Fibroblast of lung (primary cell): ENCODE measurements at regions not wholly inside any gene's neighbourhood (a gene's known extent, or its start where the extent isn't known, plus 50 kb on each side); places are given as distances from the start of the nearest gene placed in this dataset.

Source experiments
- DNase-seq, 2 donors: peaks; one replicate each; pipeline versions ENCODE4 v3.0.0 to v3.0.0-alpha.2; 2010; ENCODE audit warnings: low read depth in 2 of 2
- H2AFZ ChIP-seq: 2 replicates; pipeline ENCODE4 v1.5.1; 2012; ENCODE audit warnings: low read length, control low read depth, inconsistent platforms
- H3K27ac ChIP-seq: 2 replicates; pipeline ENCODE4 v1.5.1; 2011; ENCODE audit warnings: low read length, control low read depth; ENCODE audit not compliant: insufficient read depth
- H3K27me3 ChIP-seq: 2 replicates; pipeline ENCODE4 v1.5.1; 2011; ENCODE audit warnings: mild to moderate bottlenecking, low read length; ENCODE audit not compliant: control insufficient read depth, insufficient read depth
- H3K36me3 ChIP-seq: 2 replicates; pipeline ENCODE4 v1.5.1; 2011; ENCODE audit warnings: low read length; ENCODE audit not compliant: control insufficient read depth, insufficient read depth
- H3K4me1 ChIP-seq: 2 replicates; pipeline ENCODE4 v1.5.1; 2011; ENCODE audit warnings: low read length; ENCODE audit not compliant: control insufficient read depth, insufficient read depth; ENCODE audit errors: extremely low read depth
- H3K4me2 ChIP-seq: 2 replicates; pipeline ENCODE4 v1.5.1; 2011; ENCODE audit warnings: low read length, control low read depth; ENCODE audit not compliant: insufficient read depth; ENCODE audit errors: extremely low read depth
- H3K4me3 ChIP-seq, 4 experiments: fragments of 200-600 bp in 1 of 4; sonication (generic) in 1 of 4; replicated peaks in 1 of 4; 2 replicates each; pipeline ENCODE4 v1.5.1; 2011 to 2016; ENCODE audit warnings: low read length in 4 of 4, low read depth in 3 of 4, mild to moderate bottlenecking in 3 of 4, control low read depth in 2 of 4, inconsistent platforms in 1 of 4, mixed read lengths in 1 of 4; ENCODE audit not compliant: insufficient read depth in 1 of 4; ENCODE audit errors: control extremely low read depth in 1 of 4
- H3K79me2 ChIP-seq: 2 replicates; pipeline ENCODE4 v1.5.1; 2012; ENCODE audit warnings: mild to moderate bottlenecking, low read length, inconsistent platforms; ENCODE audit not compliant: control insufficient read depth, insufficient read depth
- H3K9ac ChIP-seq: 2 replicates; pipeline ENCODE4 v1.5.1; 2011; ENCODE audit warnings: mild to moderate bottlenecking, low read length, control low read depth; ENCODE audit not compliant: insufficient read depth
- H3K9me3 ChIP-seq: 2 replicates; pipeline ENCODE4 v1.5.1; 2012; ENCODE audit warnings: low read depth, low read length; ENCODE audit not compliant: control insufficient read depth, insufficient read depth
- H4K20me1 ChIP-seq: 2 replicates; pipeline ENCODE4 v1.5.1; 2011; ENCODE audit warnings: low read length; ENCODE audit not compliant: control insufficient read depth, insufficient read depth; ENCODE audit errors: extremely low read depth
- EZH2 ChIP-seq: IDR thresholded peaks from 2 replicates; pipeline ENCODE4 v1.5.1; 2012; ENCODE audit warnings: low read length, control low read depth, mild to moderate bottlenecking; ENCODE audit errors: missing control alignments
- TF ChIP-seq, protein P1 (sequence below), 2 donors: IDR thresholded peaks in 1 of 2; conservative IDR thresholded peaks in 1 of 2; 1 replicate in 1 of 2; 2 replicates in 1 of 2; pipeline ENCODE4 v1.5.1; 2011 to 2012; ENCODE audit warnings: low read length in 2 of 2, control low read depth in 1 of 2, inconsistent platforms in 1 of 2, low read depth in 1 of 2, mild to moderate bottlenecking in 1 of 2

DNA sequence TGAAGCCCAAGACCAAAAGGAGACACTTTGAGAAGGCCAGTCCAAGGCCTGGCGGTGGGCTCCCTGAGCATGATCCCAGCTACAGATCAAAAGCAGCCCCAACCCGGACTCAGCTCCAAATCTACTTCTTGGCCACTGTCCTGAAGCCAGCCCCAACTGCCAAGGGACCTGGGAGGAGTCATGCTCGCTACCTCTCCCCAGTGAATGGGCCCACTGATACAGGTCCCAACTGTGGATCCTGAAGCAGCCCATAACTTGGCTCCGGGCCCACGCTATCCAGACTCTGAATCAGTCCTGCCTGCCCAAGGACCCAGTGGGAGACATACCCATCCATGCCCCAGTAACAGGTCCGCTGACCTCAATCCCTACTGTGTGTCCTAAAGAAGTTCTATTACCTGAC is 1545.3 kb upstream of the C9orf72 start:
- no peaks in the 10 kb centered on the region for H3K4me1 ChIP-seq
- H4K20me1 ChIP-seq: no peaks in the 10 kb centered on the region
- no peaks in the 10 kb centered on the region for H3K27me3 ChIP-seq
- H3K79me2 ChIP-seq: no peaks in the 10 kb centered on the region
- TF ChIP-seq, protein P1, sequence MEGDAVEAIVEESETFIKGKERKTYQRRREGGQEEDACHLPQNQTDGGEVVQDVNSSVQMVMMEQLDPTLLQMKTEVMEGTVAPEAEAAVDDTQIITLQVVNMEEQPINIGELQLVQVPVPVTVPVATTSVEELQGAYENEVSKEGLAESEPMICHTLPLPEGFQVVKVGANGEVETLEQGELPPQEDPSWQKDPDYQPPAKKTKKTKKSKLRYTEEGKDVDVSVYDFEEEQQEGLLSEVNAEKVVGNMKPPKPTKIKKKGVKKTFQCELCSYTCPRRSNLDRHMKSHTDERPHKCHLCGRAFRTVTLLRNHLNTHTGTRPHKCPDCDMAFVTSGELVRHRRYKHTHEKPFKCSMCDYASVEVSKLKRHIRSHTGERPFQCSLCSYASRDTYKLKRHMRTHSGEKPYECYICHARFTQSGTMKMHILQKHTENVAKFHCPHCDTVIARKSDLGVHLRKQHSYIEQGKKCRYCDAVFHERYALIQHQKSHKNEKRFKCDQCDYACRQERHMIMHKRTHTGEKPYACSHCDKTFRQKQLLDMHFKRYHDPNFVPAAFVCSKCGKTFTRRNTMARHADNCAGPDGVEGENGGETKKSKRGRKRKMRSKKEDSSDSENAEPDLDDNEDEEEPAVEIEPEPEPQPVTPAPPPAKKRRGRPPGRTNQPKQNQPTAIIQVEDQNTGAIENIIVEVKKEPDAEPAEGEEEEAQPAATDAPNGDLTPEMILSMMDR (conservative IDR thresholded peaks at IDR 0.05 in 1 of 2, IDR thresholded peaks at IDR 0.05 in 1 of 2; ENCODE audit: low read depth in 1 of 2, low read length in 2 of 2): no peak
- no peak for TF ChIP-seq EZH2
- no peak for DNase-seq
- no peak overlapping the region for H3K4me3 ChIP-seq
- H2AFZ ChIP-seq: no peak overlapping the region
- no peak overlapping the region for H3K4me2 ChIP-seq
- no peak overlapping the region for H3K27ac ChIP-seq
- H3K36me3 ChIP-seq: no peaks in the 10 kb centered on the region
- H3K9ac ChIP-seq: no peak overlapping the region
- H3K9me3 ChIP-seq: no peaks in the 10 kb centered on the region

DNA sequence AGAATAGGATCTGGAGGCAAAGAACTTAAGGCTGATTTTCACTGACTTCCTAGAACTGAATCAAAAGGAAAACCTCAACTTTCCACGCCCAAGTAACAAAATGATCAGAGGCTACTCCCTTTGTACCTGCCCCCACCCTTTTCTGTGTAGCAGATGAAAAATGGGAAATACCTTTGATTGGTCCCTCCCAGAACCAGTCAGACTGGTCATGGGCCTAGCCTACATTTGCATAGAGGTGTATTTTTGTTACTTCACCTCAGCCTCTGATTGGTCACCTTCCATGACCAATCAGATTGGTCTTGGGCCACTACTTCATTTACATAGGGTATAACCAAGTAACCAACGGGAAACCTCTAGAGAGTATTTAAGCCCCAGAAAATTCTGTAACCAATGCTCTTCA is 1553.5 kb upstream of the C9orf72 start:
- no peak overlapping the region for H3K9ac ChIP-seq
- H3K36me3 ChIP-seq: no peaks in the 10 kb centered on the region
- H3K79me2 ChIP-seq: no peaks in the 10 kb centered on the region
- no peak for DNase-seq
- H4K20me1 ChIP-seq: no peaks in the 10 kb centered on the region
- no peak for TF ChIP-seq EZH2
- TF ChIP-seq, protein P1 (conservative IDR thresholded peaks at IDR 0.05 in 1 of 2, IDR thresholded peaks at IDR 0.05 in 1 of 2; ENCODE audit: low read depth in 1 of 2, low read length in 2 of 2): no peak
- no peak overlapping the region for H3K4me3 ChIP-seq
- no peaks in the 10 kb centered on the region for H3K27me3 ChIP-seq
- H3K4me1 ChIP-seq: no peaks in the 10 kb centered on the region
- no peak overlapping the region for H2AFZ ChIP-seq
- no peak overlapping the region for H3K4me2 ChIP-seq
- H3K9me3 ChIP-seq: no peaks in the 10 kb centered on the region
- H3K27ac ChIP-seq: no peak overlapping the region

DNA sequence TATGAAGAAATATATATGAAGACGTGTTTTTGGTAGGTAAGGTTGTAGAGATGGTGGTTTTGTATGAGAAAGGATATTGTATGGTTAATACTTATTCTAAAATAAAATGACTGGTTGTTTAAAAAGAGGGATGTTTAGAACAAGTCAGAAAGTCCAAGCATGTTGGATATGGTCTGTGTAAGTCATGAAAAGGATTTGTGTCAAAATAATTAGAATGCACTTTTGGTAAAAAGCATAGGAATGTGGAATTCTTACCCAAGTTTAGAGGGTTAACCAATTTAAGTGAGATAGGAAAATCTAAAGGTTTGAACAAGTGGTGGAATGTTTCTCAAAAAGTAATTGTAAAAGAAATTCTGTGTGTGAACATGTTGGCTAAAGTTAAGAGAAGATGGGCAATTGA is 1556.5 kb upstream of the C9orf72 start:
- Histone ChIP-seq H3K4me2 (no peak overlapping the region), H3K36me3 (no peaks in the 10 kb centered on the region), H3K9me3 (no peaks in the 10 kb centered on the region), H3K27me3 (no peaks in the 10 kb centered on the region), H3K4me3 (no peak overlapping the region), H3K79me2 (no peaks in the 10 kb centered on the region), H3K9ac (no peak overlapping the region), H3K4me1 (no peaks in the 10 kb centered on the region), H2AFZ (no peak overlapping the region), H4K20me1 (no peaks in the 10 kb centered on the region), H3K27ac (no peak overlapping the region)
- DNase-seq: no peak
- TF ChIP-seq EZH2: no peak
- TF ChIP-seq, protein P1 (conservative IDR thresholded peaks at IDR 0.05 in 1 of 2, IDR thresholded peaks at IDR 0.05 in 1 of 2; ENCODE audit: low read depth in 1 of 2, low read length in 2 of 2): no peak
